Gastroesophageal sphincter (tissue), 4 donors: ENCODE measurements at regions not wholly inside any gene's neighbourhood (a gene's known extent, or its start where the extent isn't known, plus 50 kb on each side); places are given as distances from the start of the nearest gene placed in this dataset.
A peak's percentile ranks its signal among the peaks of the same experiment; 100 is the strongest.

Experiments
- ATAC-seq: fragments of 150-250 bp; one replicate; pipeline ENCODE4 v1.9.1; 2016; ENCODE audit warnings: mild to moderate bottlenecking, moderate library complexity
- H3K27ac ChIP-seq, 4 donors: fragments of 200-600 bp; sonication (generic) in 3 of 4; 1 replicate in 3 of 4; 2 replicates in 1 of 4; pipeline ENCODE4 v1.5.1; 2016 to 2019
- H3K27me3 ChIP-seq: fragments of 200-600 bp; sonication (generic); one replicate; pipeline ENCODE4 v1.5.1; 2019
- H3K36me3 ChIP-seq, 2 donors: fragments of 200-600 bp; sonication (generic); one replicate each; pipeline ENCODE4 v1.5.1; 2019; ENCODE audit warnings: control low read depth in 1 of 2
- H3K4me1 ChIP-seq, 3 donors: fragments of 200-600 bp; sonication (generic); 1 replicate in 2 of 3; 2 replicates in 1 of 3; pipeline ENCODE4 v1.5.1; 2016 to 2019; ENCODE audit warnings: control low read depth in 2 of 3
- H3K4me3 ChIP-seq, 2 donors: fragments of 200-600 bp; sonication (generic); one replicate each; pipeline ENCODE4 v1.5.1; 2019; ENCODE audit warnings: mild to moderate bottlenecking in 1 of 2, moderate library complexity in 1 of 2
- H3K9me3 ChIP-seq, 3 donors: fragments of 200-600 bp; sonication (generic); one replicate each; pipeline ENCODE4 v1.5.1; 2017 to 2019; ENCODE audit warnings: control low read depth in 2 of 3
- CTCF ChIP-seq, 4 experiments: fragments of 200-600 bp in 2 of 4; fragments of 450-650 bp in 2 of 4; sonication (generic) in 1 of 4; IDR thresholded peaks; one replicate each; pipeline ENCODE4 v1.5.1; 2017 to 2019; ENCODE audit warnings: antibody characterized with exemption in 4 of 4, mild to moderate bottlenecking in 2 of 4, moderate library complexity in 2 of 4
- EP300 ChIP-seq: sonication (generic); formaldehyde crosslinking; IDR thresholded peaks from one replicate; pipeline ENCODE4 v1.6.1; 2017; ENCODE audit warnings: antibody characterized with exemption, mild to moderate bottlenecking
- POLR2A ChIP-seq, 2 donors: fragments of 450-650 bp; IDR thresholded peaks; one replicate each; pipeline ENCODE4 v1.6.1; 2017; ENCODE audit warnings: antibody characterized with exemption in 2 of 2, mild to moderate bottlenecking in 2 of 2, moderate library complexity in 1 of 2
- POLR2AphosphoS5 ChIP-seq: sonication (generic); formaldehyde crosslinking; IDR thresholded peaks from one replicate; pipeline ENCODE4 v1.6.1; 2017; ENCODE audit warnings: antibody characterized with exemption
- WGBS, 2 donors: methylation state at CpG; one replicate each; pipeline ENCODE4 v1.1.5; 2018; ENCODE audit warnings: low coverage in 1 of 2; 5-methylcytosine and 5-hydroxymethylcytosine counted together

- no peak overlapping the region for H3K27ac ChIP-seq
- no peak for TF ChIP-seq CTCF (IDR thresholded peaks at IDR 0.05)
- TF ChIP-seq POLR2AphosphoS5 = no peak
- no peak for TF ChIP-seq POLR2A (IDR thresholded peaks at IDR 0.05)
- TF ChIP-seq EP300 = no peak
- no peaks in the 10 kb centered on the region for H3K36me3 ChIP-seq
- no peaks in the 10 kb centered on the region for H3K9me3 ChIP-seq
- no peaks in the 10 kb centered on the region for H3K27me3 ChIP-seq
- H3K4me3 ChIP-seq = no peak overlapping the region
- no peak for ATAC-seq
- H3K4me1 ChIP-seq = no peaks in the 10 kb centered on the region
These were observed 246.4 kb downstream of the SH2D1A start for GRCh38 chrX:124592744-124593143.

GRCh38 chrX:124594017-124594651 is 247.8 kb downstream of the SH2D1A start:
- H3K27me3 ChIP-seq = no peaks in the 10 kb centered on the region
- no peak overlapping the region for H3K27ac ChIP-seq
- H3K4me3 ChIP-seq = no peak overlapping the region
- no peaks in the 10 kb centered on the region for H3K4me1 ChIP-seq
- WGBS, 2 donors = 83 to 88% methylated on average over 1 of the region's 1 CpG
- TF ChIP-seq EP300 (no peak), POLR2A (IDR thresholded peaks at IDR 0.05) (no peak), POLR2AphosphoS5 (no peak), CTCF (IDR thresholded peaks at IDR 0.05) (no peak)
- H3K9me3 ChIP-seq = no peaks in the 10 kb centered on the region
- no peaks in the 10 kb centered on the region for H3K36me3 ChIP-seq
- no peak for ATAC-seq

GRCh38 chrX:124605511-124605910 is 259.1 kb downstream of the SH2D1A start:
- 100% methylated on average over 1 of the region's 1 CpG for WGBS, 2 donors
- Histone ChIP-seq H3K27me3 (no peaks in the 10 kb centered on the region), H3K27ac (no peak overlapping the region), H3K4me3 (no peak overlapping the region), H3K9me3 (no peaks in the 10 kb centered on the region), H3K4me1 (no peaks in the 10 kb centered on the region), H3K36me3 (no peaks in the 10 kb centered on the region)
- ATAC-seq = no peak
- TF ChIP-seq POLR2A (IDR thresholded peaks at IDR 0.05) (no peak), POLR2AphosphoS5 (no peak), CTCF (IDR thresholded peaks at IDR 0.05) (no peak), EP300 (no peak)

- Histone ChIP-seq H3K27ac (no peak overlapping the region), H3K4me3 (no peak overlapping the region), H3K36me3 (no peaks in the 10 kb centered on the region), H3K9me3 (no peaks in the 10 kb centered on the region), H3K4me1 (no peaks in the 10 kb centered on the region), H3K27me3 (no peaks in the 10 kb centered on the region)
- no peak for TF ChIP-seq POLR2A (IDR thresholded peaks at IDR 0.05)
- no peak for TF ChIP-seq CTCF (IDR thresholded peaks at IDR 0.05)
- TF ChIP-seq EP300 = no peak
- no peak for TF ChIP-seq POLR2AphosphoS5
- WGBS, 2 donors = 64 to 78% methylated on average over 1 to 2 of the region's 2 CpGs
- no peak for ATAC-seq
These were observed 260.4 kb downstream of the SH2D1A start for GRCh38 chrX:124606724-124607123.

GRCh38 chrX:124619710-124620109 is 273.3 kb downstream of the SH2D1A start:
- Histone ChIP-seq H3K36me3 (no peaks in the 10 kb centered on the region), H3K27me3 (no peaks in the 10 kb centered on the region), H3K27ac (no peak overlapping the region), H3K9me3 (no peaks in the 10 kb centered on the region), H3K4me3 (no peak overlapping the region), H3K4me1 (no peaks in the 10 kb centered on the region)
- TF ChIP-seq CTCF (IDR thresholded peaks at IDR 0.05) = no peak
- peak; percentile 61 for ATAC-seq
- 82 to 88% methylated on average over 3 of the region's 3 CpGs for whole genome bisulfite sequencing, 2 donors
